NCI-H2196 (cell line): ENCODE measurements at regions not wholly inside any gene's neighbourhood (a gene's known extent, or its start where the extent isn't known, plus 50 kb on each side); places are given as distances from the start of the nearest gene placed in this dataset.
A peak's percentile ranks its signal among the peaks of the same experiment; 100 is the strongest.

Experiments used
- DNase-seq: peaks from one replicate; lab custom pipeline; 2025; ENCODE audit not compliant: unreplicated experiment; lab: John Stamatoyannopoulos, UW

- DNase-seq: no peak
Measured at GRCh38 chr5:161235569-161235968, 311.0 kb downstream of the GABRB2 start.

DNA sequence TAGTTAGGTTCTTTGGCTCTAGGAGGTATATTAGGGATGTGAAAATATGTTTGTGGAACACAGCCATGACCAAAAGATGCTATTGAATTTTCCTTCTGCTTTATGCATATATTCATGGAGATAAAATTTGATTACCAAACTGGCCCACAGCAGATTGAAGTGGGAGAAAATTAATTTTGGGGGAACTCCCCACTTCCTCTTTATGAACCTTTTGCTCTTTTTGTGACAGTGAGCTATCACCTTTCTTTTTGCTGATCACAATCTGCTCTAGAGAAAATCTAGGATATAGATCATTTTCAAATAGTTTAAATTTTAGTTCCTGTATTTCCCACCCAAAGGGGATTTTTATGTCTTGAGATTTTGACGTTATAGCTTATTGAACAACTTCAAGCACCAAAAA lies 313.0 kb downstream of the GABRB2 start:
- no peak for DNase-seq

DNA sequence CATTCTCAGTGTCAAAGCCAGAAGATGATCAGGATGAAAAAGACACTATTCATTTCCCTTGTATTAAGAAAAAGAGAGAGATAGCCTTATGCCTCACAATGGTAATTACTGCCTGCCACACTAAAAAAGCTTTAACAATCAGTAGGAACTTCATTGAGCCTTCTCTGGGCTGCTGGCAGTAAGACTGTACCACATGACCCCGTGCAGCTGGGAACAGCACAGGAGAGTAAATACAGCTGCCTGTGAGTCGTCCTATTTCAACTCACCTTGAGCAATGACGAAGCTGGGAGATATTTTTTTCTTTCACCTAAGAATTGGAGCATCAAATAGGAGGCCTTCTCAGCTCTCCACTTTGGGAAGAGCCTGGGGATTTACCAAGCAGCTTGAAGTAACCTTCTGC lies 316.3 kb downstream of the GABRB2 start:
- DNase-seq: peak; percentile 35

DNA sequence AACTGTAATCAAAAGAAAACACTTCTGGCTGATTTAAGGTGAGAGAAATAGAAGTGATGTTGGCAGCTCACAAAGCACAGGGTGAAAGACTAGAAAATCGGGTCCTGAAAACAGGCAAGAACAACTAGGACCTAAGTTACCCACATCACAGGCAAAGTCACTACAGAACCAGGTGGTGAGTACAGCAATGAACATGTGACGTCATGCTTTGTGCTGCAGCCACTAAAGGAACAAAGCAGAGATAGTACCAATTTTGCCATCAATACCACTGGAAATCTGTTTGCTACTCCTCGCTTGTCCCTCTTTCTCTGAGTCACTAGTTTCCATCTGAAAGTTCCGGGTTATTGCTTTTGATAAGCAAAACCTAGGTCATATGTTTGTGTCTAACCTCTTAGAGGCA lies 326.7 kb downstream of the GABRB2 start:
- DNase-seq: no peak

DNA sequence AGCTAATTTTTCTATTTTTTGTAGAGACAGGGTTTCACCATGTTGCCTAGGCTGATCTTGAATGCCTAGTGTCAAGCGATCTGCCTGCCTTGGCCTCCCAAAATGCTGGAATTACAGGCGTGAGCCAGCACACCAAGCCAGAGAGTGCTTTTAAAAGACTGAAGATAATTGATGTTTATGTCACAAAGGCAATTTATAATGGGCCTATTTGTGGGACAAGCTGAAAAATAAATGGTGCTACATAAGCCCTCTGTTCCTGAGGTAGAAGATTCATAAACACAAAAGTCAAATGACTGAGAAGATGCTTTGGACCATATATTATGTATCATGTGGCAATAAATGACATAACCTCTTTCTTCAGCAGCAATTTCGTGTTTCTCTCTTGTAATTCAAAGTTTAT lies 329.6 kb downstream of the GABRB2 start:
- DNase-seq: no peak

- DNase-seq: no peak
Measured at GRCh38 chr5:161212123-161212712, 334.3 kb downstream of the GABRB2 start.

DNA sequence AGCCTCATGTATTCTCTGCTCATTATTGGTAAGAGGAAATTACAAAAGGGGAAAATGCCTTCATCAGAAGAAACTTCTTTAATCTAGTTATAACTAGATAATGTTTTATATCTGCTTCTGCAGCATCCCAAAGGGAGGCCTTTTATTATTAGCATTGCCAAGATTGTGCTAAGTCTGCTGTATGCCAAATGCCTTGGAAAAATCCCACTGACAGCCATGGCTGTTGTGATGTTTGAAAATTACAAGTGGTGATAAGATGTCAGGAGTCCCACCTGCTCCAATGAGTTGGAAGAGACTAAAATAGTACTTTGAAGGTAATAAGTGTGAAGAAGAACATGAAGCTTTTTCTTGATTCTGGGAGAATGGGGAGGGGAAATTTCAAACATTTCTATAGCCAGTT lies 345.0 kb downstream of the GABRB2 start:
- no peak for DNase-seq

GRCh38 chr5:161190778-161191177 lies 338.8 kb upstream of the ATP10B start:
- no peak for DNase-seq

DNA sequence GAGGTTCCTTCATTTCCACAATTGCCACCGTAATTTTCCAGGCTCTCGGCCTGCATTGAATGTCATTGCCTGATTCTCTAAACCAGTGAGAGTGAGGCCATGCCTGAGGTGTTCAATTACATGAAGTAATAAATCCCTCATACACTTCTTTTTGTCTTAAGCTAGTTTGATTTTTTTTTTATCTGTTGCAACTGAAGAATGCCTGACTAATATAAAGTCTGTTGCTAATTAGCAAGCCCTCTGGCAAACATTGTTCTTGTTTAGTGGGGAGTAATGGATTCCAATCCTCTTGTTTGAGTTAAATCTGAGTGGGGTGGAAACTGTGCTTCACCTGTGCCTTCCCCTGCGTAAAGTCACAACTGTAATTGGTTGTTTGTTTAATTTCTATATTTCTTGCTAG lies 338.1 kb upstream of the ATP10B start:
- no peak for DNase-seq

DNA sequence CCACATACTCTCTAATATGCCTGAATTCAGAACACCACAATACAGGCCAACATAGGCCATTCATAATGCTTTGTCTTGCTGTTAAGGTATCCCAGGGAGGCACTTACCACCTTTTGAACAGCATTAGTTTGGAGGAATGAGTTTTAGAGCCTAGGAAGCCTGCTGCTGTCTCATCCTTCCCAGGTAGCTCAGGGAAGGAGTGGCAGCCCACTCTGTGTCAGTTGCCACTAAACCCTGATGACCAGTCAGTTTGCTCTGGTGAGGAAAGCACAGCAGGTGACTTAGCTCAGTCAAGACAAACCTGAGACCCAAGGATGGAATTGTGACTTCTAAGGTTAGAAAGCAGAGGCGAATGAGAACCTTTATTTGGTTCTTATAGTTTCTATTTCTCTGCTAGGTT lies 337.4 kb upstream of the ATP10B start:
- no peak for DNase-seq

- DNase-seq: no peak
Measured at GRCh38 chr5:161183559-161183958, 331.5 kb upstream of the ATP10B start.

GRCh38 chr5:161176221-161176620 lies 324.2 kb upstream of the ATP10B start:
- DNase-seq: no peak

- no peak for DNase-seq
Measured at GRCh38 chr5:161169776-161170175, 317.8 kb upstream of the ATP10B start.

GRCh38 chr5:161167016-161167767 lies 315.2 kb upstream of the ATP10B start:
- no peak for DNase-seq

GRCh38 chr5:161165998-161166660 lies 314.1 kb upstream of the ATP10B start:
- no peak for DNase-seq

- no peak for DNase-seq
Measured at GRCh38 chr5:161157925-161158324, 305.9 kb upstream of the ATP10B start.

DNA sequence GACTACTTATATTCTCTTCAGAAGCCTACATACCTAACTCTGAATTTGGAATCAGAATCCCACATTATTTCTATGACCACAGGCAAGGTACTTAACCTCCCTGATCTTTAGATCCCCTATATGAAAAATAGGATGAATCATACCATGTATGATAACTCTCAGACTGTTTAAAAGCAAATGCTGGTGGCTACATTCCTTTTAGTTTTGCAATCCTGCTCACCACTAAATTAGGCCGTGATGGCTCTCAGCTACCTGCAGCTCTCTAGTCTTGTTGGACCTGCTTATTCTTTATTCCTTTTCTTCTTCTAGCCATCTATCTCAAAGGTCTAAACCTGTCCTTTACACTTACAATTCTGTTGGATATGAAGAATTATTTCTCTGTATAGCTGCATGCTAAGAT lies 303.4 kb upstream of the ATP10B start:
- no peak for DNase-seq

DNA sequence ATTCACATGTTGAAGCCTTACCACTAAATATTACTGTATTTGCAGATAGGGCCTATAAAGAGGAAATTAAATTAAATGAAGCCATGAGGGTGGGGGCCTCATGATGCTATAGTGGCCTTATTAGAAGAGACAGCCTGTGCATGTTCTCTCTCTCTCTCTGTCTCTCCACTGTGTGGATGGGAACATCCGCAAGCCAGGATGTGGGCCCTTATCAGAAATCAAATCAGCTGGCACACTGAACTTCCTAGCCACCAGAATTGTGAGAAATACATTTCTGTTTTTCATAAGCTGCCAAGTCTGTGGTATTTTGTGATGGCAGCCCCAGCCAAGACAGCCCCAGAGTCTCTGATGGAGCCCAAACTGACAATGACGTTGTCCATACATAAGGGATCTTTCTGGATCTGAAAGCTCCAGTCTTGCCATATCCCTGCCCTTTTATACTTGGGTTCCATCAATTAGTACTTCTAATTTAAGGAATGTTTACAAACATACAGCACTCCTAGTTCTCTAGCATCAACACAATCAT lies 300.5 kb upstream of the ATP10B start:
- no peak for DNase-seq

DNA sequence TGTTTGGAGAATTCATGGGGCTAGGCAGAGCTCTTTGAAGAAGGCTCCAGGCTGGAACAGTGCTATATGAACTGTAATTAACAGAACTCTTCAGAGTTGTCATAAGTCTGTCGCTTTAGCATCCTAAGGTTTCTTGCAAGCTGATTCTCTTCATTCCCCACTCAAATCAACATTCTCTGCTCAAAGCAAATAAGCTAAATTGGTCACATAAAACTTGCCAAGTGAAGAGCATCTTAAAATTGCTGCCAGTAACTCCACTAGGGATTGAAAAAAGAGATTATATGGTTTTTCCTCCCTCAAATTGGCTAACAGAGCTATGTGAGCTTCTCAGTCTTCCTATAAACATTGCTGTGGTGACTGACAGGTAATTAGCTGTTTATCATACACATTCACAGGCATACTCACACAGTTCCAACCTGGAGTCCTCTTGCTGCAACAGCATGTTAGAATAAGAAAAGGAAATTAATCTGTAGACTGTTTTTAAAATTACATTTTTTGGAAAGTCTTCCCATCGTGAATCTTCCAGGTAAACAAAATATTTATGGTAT lies 298.5 kb upstream of the ATP10B start:
- no peak for DNase-seq

- DNase-seq: no peak
Measured at GRCh38 chr5:161149078-161149477, 297.1 kb upstream of the ATP10B start.

DNA sequence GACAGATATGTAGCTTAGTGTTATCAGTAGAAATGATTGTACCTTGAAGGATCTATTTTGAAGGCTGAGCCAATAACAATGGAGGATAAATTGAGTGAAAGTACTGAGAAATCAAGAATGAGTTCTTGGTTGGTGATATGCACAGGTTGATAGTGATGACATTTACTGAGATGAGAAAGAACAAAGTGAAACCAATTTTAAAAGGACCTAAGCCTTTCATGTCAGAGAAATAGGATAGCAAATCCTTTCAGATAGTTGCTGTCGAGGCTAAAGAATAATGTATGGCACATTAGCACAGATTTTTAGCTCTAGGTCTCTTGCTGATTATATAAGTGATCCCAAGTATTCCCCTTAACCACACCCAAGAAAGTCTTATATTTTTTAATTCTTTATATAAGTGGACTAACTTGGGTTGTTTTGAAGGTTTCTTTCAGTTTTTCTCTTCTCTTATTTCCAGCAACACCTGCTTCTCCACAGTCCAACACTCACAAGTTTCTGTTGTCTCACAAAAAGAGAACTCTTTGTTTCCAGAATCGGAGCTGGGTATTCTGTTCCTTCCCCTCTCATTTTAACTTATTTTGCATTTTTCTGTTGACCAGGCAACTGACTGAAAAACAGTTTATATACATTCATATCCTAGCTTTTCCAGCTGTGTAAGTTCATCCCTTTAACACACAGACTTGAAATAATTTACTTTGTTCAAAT lies 286.9 kb upstream of the ATP10B start:
- no peak for DNase-seq
